Chondrocyte (in vitro differentiated cells): ENCODE measurements at regions not wholly inside any gene's neighbourhood (a gene's known extent, or its start where the extent isn't known, plus 50 kb on each side); places are given as distances from the start of the nearest gene placed in this dataset.

Experiments
- DNase-seq: peaks from one replicate; pipeline ENCODE4 v3.0.0; 2021; ENCODE audit warnings: mixed read lengths, low spot score
- H3K27ac Mint-ChIP-seq: one replicate; pipeline ENCODE4 v1.8.0; 2021; ENCODE audit warnings: mild to moderate bottlenecking, moderate library complexity, mixed read lengths; ENCODE audit not compliant: unreplicated experiment
- H3K27me3 Mint-ChIP-seq: 2 replicates; pipeline ENCODE4 v1.8.0; 2021; ENCODE audit warnings: low read depth, mixed read lengths
- H3K36me3 Mint-ChIP-seq: 2 replicates; pipeline ENCODE4 v1.8.0; 2021; ENCODE audit warnings: low read depth, mixed read lengths
- H3K4me1 Mint-ChIP-seq: 2 replicates; pipeline ENCODE4 v1.8.0; 2021; ENCODE audit warnings: low read depth, mild to moderate bottlenecking, mixed read lengths
- H3K4me3 Mint-ChIP-seq: one replicate; pipeline ENCODE4 v1.8.0; 2021; ENCODE audit warnings: mild to moderate bottlenecking, moderate library complexity, mixed read lengths; ENCODE audit not compliant: unreplicated experiment
- H3K9me3 Mint-ChIP-seq: 2 replicates; pipeline ENCODE4 v1.8.0; 2021; ENCODE audit warnings: low read depth, mixed read lengths
- CTCF ChIP-seq: fragments of 200-600 bp; sonication (generic); IDR thresholded peaks from 2 replicates; pipeline ENCODE4 v1.5.0; 2021; ENCODE audit warnings: antibody characterized with exemption, mild to moderate bottlenecking, moderate library complexity

- TF ChIP-seq CTCF: no peak
- no peak for DNase-seq
- Mint-ChIP-seq H3K9me3 (peaks cover 1% of the 10 kb centered on the region), H3K4me3 (no peak overlapping the region), H3K4me1 (no peaks in the 10 kb centered on the region), H3K36me3 (no peaks in the 10 kb centered on the region), H3K27me3 (no peaks in the 10 kb centered on the region), H3K27ac (no peak overlapping the region)
Observed at GRCh38 chr15:46331546-46331945, 696.7 kb downstream of the SQOR start.

- no peaks in the 10 kb centered on the region for H3K36me3 Mint-ChIP-seq
- no peak overlapping the region for H3K4me3 Mint-ChIP-seq
- H3K9me3 Mint-ChIP-seq: no peaks in the 10 kb centered on the region
- H3K27me3 Mint-ChIP-seq: no peaks in the 10 kb centered on the region
- H3K27ac Mint-ChIP-seq: no peak overlapping the region
- DNase-seq: no peak
- TF ChIP-seq CTCF: no peak
- no peaks in the 10 kb centered on the region for H3K4me1 Mint-ChIP-seq
Observed at GRCh38 chr15:46343196-46343935, 708.5 kb downstream of the SQOR start.

- DNase-seq: no peak
- no peak for TF ChIP-seq CTCF
- Mint-ChIP-seq H3K9me3 (no peaks in the 10 kb centered on the region), H3K4me1 (no peaks in the 10 kb centered on the region), H3K4me3 (no peak overlapping the region), H3K27ac (no peak overlapping the region), H3K27me3 (no peaks in the 10 kb centered on the region), H3K36me3 (no peaks in the 10 kb centered on the region)
Observed at GRCh38 chr15:46344115-46344724, 709.4 kb downstream of the SQOR start.

- no peaks in the 10 kb centered on the region for H3K4me1 Mint-ChIP-seq
- H3K9me3 Mint-ChIP-seq: no peaks in the 10 kb centered on the region
- no peak overlapping the region for H3K27ac Mint-ChIP-seq
- H3K27me3 Mint-ChIP-seq: no peaks in the 10 kb centered on the region
- no peak for DNase-seq
- no peak for TF ChIP-seq CTCF
- no peak overlapping the region for H3K4me3 Mint-ChIP-seq
- no peaks in the 10 kb centered on the region for H3K36me3 Mint-ChIP-seq
Observed at GRCh38 chr15:46344915-46345314, 710.1 kb downstream of the SQOR start.

GRCh38 chr15:46354443-46354842 is 719.6 kb downstream of the SQOR start:
- no peaks in the 10 kb centered on the region for H3K4me1 Mint-ChIP-seq
- peaks cover 33% of the 10 kb centered on the region for H3K9me3 Mint-ChIP-seq
- no peak overlapping the region for H3K27ac Mint-ChIP-seq
- H3K36me3 Mint-ChIP-seq: no peaks in the 10 kb centered on the region
- TF ChIP-seq CTCF: no peak
- H3K27me3 Mint-ChIP-seq: no peaks in the 10 kb centered on the region
- no peak for DNase-seq
- H3K4me3 Mint-ChIP-seq: no peak overlapping the region
